Activated CD4-positive, alpha-beta T cell treated with anti-CD3 and anti-CD28 coated beads for 4 hours (primary cell): ENCODE measurements at regions not wholly inside any gene's neighbourhood (a gene's known extent, or its start where the extent isn't known, plus 50 kb on each side); places are given as distances from the start of the nearest gene placed in this dataset.
"Not testable (repeated sequence)": the region's sequence is repeated elsewhere in the genome, so short reads cannot be mapped to it uniquely, and the experiment has no call there.

Experiments used
- DNase-seq, 2 donors: peaks; one replicate each; pipeline ENCODE4 v3.0.0-alpha.2; 2020

DNA sequence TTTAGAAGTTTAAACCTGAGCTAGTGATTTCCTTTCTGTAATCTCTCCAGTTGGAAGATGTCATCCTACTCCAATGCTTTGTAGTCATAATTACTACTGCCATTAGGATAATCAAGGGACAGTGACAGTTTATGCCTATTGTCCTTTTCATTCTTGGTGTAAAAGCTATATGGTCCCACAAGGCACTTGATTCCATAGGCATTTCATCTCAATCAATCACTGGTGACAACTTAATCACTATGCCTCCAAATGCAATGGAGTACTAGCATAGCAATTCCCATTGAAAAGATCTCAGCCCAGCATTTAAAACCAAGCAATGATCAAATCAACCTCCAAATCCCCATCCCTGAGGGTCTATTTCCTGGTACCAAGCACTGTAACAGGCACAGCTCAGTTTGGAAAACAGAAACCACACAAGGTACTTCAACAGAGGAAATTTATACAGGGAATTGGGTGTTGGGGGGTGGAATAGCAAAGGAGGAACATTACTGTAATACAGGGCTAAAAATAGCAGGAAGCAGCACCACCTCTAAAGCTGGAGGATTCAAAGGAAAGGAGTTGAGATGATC, 51.0 kb downstream of the FHIP2A start:
- no peak for DNase-seq

- no peak for DNase-seq
These were observed 53.3 kb downstream of the FHIP2A start for GRCh38 chr10:114874827-114875411.

GRCh38 chr10:114875590-114876081, 54.1 kb downstream of the FHIP2A start:
- not testable (repeated sequence) for DNase-seq

- no peak for DNase-seq
These were observed 54.6 kb downstream of the FHIP2A start for GRCh38 chr10:114876169-114876568.

DNA sequence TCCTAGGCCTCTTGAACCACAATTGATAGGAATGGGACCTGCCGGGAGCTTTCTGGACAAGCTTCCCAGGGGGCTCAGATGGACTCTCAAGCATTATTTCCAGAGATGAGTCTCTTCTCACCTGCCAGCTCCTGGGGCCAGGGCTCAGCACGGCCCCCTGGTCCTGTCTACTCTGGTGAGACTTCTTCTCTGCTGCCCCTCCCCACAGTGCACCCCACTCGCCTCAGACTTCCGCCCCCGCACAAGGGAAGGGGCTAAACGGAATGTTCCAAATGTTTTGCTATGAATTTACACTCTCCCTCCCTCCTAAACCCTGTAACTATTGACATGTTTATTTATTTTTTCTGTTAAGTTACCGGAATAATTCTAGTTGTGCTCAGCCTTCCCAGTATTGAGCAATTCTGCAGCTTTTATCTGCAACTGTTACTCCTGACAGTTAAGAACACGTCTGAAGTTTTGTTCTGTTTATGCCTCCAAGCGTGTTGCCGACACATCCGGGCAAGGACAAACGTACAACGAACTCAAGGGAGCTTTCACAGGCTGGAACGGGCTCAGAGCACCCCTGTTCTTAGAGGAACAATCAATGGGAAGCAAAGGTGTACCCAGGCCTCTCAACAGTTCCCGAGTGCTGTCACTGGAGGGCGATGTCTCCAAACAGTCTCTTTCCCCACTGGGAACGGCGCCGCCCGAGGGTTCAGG, 55.2 kb downstream of the FHIP2A start:
- DNase-seq: peak in 1 of 2 donors; percentile 16

- DNase-seq: no peak
These were observed 55.7 kb downstream of the FHIP2A start for GRCh38 chr10:114877301-114877644.

- DNase-seq: no peak
These were observed 57.5 kb downstream of the FHIP2A start for GRCh38 chr10:114879093-114879492.

- DNase-seq: peak in 1 of 2 donors; percentile 30
These were observed 58.1 kb downstream of the FHIP2A start for GRCh38 chr10:114879541-114880158.

DNA sequence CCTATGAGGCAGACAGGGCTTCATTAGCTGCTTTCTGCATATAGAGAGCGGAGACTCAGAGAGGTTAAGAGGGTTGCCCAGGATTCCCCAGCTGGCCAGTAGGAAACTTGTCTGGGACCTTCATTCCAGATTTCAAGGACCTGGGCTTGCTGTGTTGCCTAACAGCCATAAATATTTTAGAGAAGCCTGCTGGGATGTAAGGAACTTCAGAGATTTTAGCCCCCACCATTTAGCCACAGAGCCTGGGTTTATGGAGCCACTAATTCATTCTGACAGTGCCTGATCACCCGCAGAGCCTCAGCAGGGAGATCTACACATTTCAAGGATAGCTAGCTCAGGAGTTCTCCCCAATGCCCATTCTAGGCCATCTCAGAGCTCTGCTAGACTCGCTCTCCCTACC, 56.6 kb upstream of the TRUB1 start:
- no peak for DNase-seq

GRCh38 chr10:114881901-114882300, 56.1 kb upstream of the TRUB1 start:
- no peak for DNase-seq

DNA sequence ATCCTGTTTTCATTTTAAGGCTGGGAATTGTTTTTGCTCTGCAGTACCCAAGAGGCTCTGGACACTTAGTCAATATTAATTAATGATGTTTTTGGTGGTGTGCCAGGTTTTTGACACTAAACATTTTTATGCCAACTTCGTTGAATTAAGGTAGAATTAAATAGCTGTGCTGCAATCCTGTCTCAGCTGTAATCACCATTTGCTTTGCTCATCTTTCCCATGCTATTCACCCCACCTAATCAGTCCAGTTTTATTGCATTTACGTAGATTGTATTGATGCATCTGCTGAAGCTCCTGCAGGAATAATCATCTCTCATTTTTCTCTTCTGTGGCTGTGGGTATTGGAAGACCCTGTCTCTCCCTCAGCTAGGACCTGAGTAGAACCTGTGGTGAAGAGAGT, 52.6 kb upstream of the TRUB1 start:
- no peak for DNase-seq
